PC-9 (cell line): ENCODE measurements at regions not wholly inside any gene's neighbourhood (a gene's known extent, or its start where the extent isn't known, plus 50 kb on each side); places are given as distances from the start of the nearest gene placed in this dataset.

Experiments used
- BruUV-seq: library from RNA; stranded (reverse); fragments of 400-500 nt; replicated peaks from 2 replicates; lab custom pipeline; 2021; lab: Mats Ljungman, UMichigan
- CTCF ChIA-PET: fragments of 300-600 bp; sonication (Branson Sonifier 250); formaldehyde crosslinking; loops from one replicate; lab custom pipeline; 2022; ENCODE audit warnings: antibody characterized with exemption; lab: Charles Lee
- POLR2A ChIA-PET: fragments of 300-600 bp; sonication (Branson Sonifier 250); formaldehyde crosslinking; loops from one replicate; lab custom pipeline; 2022; ENCODE audit warnings: antibody characterized with exemption; ENCODE audit not compliant: unreplicated experiment; lab: Charles Lee
- DNase-seq, 2 experiments: peaks; one replicate each; pipeline versions ENCODE4 v3.0.0 to v3.0.0-alpha.2; 2015 to 2022; ENCODE audit warnings: mixed read lengths in 1 of 2
- H2AFZ ChIP-seq: fragments of 200-600 bp; sonication (generic); 2 replicates; pipeline ENCODE4 v1.8.1; 2017; ENCODE audit warnings: antibody characterized with exemption
- H3F3A ChIP-seq: fragments of 200-600 bp; sonication (generic); 2 replicates; pipeline ENCODE4 v1.8.1; 2017; ENCODE audit warnings: antibody characterized with exemption, mild to moderate bottlenecking, low read depth; ENCODE audit not compliant: insufficient read depth
- H3K27ac ChIP-seq: fragments of 200-600 bp; sonication (generic); 2 replicates; pipeline ENCODE4 v1.6.1; 2016; ENCODE audit warnings: mixed run types
- H3K27me3 ChIP-seq: fragments of 200-600 bp; sonication (generic); 2 replicates; pipeline ENCODE4 v1.6.1; 2016; ENCODE audit warnings: low read depth, mixed run types; ENCODE audit not compliant: insufficient read depth
- H3K36me3 ChIP-seq: fragments of 200-600 bp; sonication (generic); 2 replicates; pipeline ENCODE4 v1.6.1; 2016; ENCODE audit warnings: low read depth, mixed run types
- H3K4me1 ChIP-seq: fragments of 200-600 bp; sonication (generic); replicated peaks from 2 replicates; pipeline ENCODE4 v1.6.1; 2016; ENCODE audit warnings: mixed run types; ENCODE audit not compliant: insufficient read depth
- H3K4me2 ChIP-seq: fragments of 200-600 bp; sonication (generic); 2 replicates; pipeline ENCODE4 v1.6.1; 2017; ENCODE audit warnings: mixed run types
- H3K4me3 ChIP-seq: fragments of 200-600 bp; sonication (generic); 2 replicates; pipeline ENCODE4 v1.6.1; 2016; ENCODE audit warnings: mixed run types
- H3K79me2 ChIP-seq: fragments of 200-600 bp; sonication (generic); 2 replicates; pipeline ENCODE4 v1.6.1; 2017; ENCODE audit warnings: low read depth, mixed run types
- H3K9me2 ChIP-seq: fragments of 200-600 bp; sonication (generic); 2 replicates; pipeline ENCODE4 v1.8.1; 2017; ENCODE audit warnings: mild to moderate bottlenecking; ENCODE audit not compliant: insufficient read depth
- H3K9me3 ChIP-seq: fragments of 200-600 bp; sonication (generic); 2 replicates; pipeline ENCODE4 v1.8.1; 2016; ENCODE audit warnings: low read depth; ENCODE audit not compliant: insufficient read depth
- H4K20me1 ChIP-seq: fragments of 200-600 bp; sonication (generic); 2 replicates; pipeline ENCODE4 v1.8.1; 2017; ENCODE audit not compliant: insufficient read depth
- CTCF ChIP-seq: fragments of 200-600 bp; sonication (generic); conservative IDR thresholded peaks from 2 replicates; pipeline ENCODE4 v1.6.1; 2017; ENCODE audit warnings: mixed run types, antibody characterized with exemption, mild to moderate bottlenecking, moderate library complexity
- EZH2 ChIP-seq: fragments of 200-600 bp; sonication (generic); IDR thresholded peaks from 2 replicates; pipeline ENCODE4 v1.8.0; 2017; ENCODE audit warnings: antibody characterized with exemption, low read depth
- intact Hi-C: fragments of 100-400 bp; cut with micrococcal nuclease; formaldehyde crosslinking; loops from one replicate; pipeline ENCODE4 v1.10.0; 2022; ENCODE audit not compliant: unreplicated experiment

- Histone ChIP-seq H3K4me1 (no peaks in the 10 kb centered on the region), H3K9me2 (no peaks in the 10 kb centered on the region), H3K4me2 (no peak overlapping the region), H3K9me3 (peaks cover 7% of the 10 kb centered on the region; the same call in 1 of the 2 replicates), H4K20me1 (no peaks in the 10 kb centered on the region), H2AFZ (no peak overlapping the region), H3K27me3 (no peaks in the 10 kb centered on the region), H3K36me3 (no peaks in the 10 kb centered on the region), H3F3A (no peaks in the 10 kb centered on the region), H3K27ac (no peak overlapping the region), H3K4me3 (no peak overlapping the region), H3K79me2 (no peaks in the 10 kb centered on the region)
- intact Hi-C loops, result no loop called here
- TF ChIP-seq CTCF (no peak), EZH2 (no peak)
- no TSS peak for BruUV-seq
- no peak for DNase-seq
- ChIA-PET POLR2A (no interaction called here), CTCF (interaction anchor here (0.7 kb wide), 2 partner anchors 98 to 206 kb away, joined by 3 to 4 read pairs; no protein-coding TSS in a partner anchor)
These were observed 67.7 kb upstream of the STC2 start for GRCh38 chr5:173395933-173396308.

- ChIA-PET POLR2A (no interaction called here), CTCF (interaction anchor here (0.7 kb wide), 2 partner anchors 77 to 98 kb away, joined by 4 read pairs; no protein-coding TSS in a partner anchor)
These were observed 67.2 kb upstream of the STC2 start for GRCh38 chr5:173395257-173395932.

GRCh38 chr5:173394701-173395100, 66.5 kb upstream of the STC2 start:
- Histone ChIP-seq H3K27me3 (no peaks in the 10 kb centered on the region), H3K36me3 (no peaks in the 10 kb centered on the region), H3K27ac (no peak overlapping the region), H2AFZ (no peak overlapping the region), H3K4me3 (no peak overlapping the region), H3K4me2 (no peak overlapping the region), H3K4me1 (no peaks in the 10 kb centered on the region), H3K79me2 (no peaks in the 10 kb centered on the region), H3K9me2 (no peaks in the 10 kb centered on the region), H3K9me3 (peaks cover 7% of the 10 kb centered on the region; the same call in 1 of the 2 replicates), H3F3A (no peaks in the 10 kb centered on the region), H4K20me1 (no peaks in the 10 kb centered on the region)
- DNase-seq, result no peak
- BruUV-seq, result no TSS peak
- ChIA-PET POLR2A (no interaction called here), CTCF (interaction anchor here (0.7 kb wide), 1 partner anchor 78 kb away, joined by 4 read pairs; no protein-coding TSS in a partner anchor)
- intact Hi-C loops, result no loop called here
- TF ChIP-seq CTCF (no peak), EZH2 (no peak)

More at GRCh38 chr5:173395257-173395932, 67.2 kb upstream of the STC2 start:
- Histone ChIP-seq H2AFZ (no peak overlapping the region), H3K4me1 (no peaks in the 10 kb centered on the region), H3K9me3 (peaks cover 7% of the 10 kb centered on the region; the same call in 1 of the 2 replicates), H3K4me2 (no peak overlapping the region), H4K20me1 (no peaks in the 10 kb centered on the region), H3K9me2 (no peaks in the 10 kb centered on the region), H3F3A (no peaks in the 10 kb centered on the region), H3K27me3 (no peaks in the 10 kb centered on the region), H3K27ac (no peak overlapping the region), H3K79me2 (no peaks in the 10 kb centered on the region), H3K4me3 (no peak overlapping the region), H3K36me3 (no peaks in the 10 kb centered on the region)
- intact Hi-C loops, result no loop called here
- no peak for DNase-seq
- TF ChIP-seq EZH2 (no peak), CTCF (peak; percentile 37)
- BruUV-seq, result no TSS peak
